BE2C (cell line): ENCODE measurements at regions not wholly inside any gene's neighbourhood (a gene's known extent, or its start where the extent isn't known, plus 50 kb on each side); places are given as distances from the start of the nearest gene placed in this dataset.

Experiments
- DNase-seq: peaks from one replicate; pipeline ENCODE4 v3.0.0-alpha.2; 2020
- H3K27me3 ChIP-seq: fragments of 250-450 bp; sonication (Bioruptor Pico); 2 replicates; pipeline ENCODE4 v1.5.1; 2020; ENCODE audit warnings: mild to moderate bottlenecking
- H3K36me3 ChIP-seq: fragments of 250-450 bp; sonication (Bioruptor Pico); 2 replicates; pipeline ENCODE4 v1.5.1; 2020; ENCODE audit warnings: mild to moderate bottlenecking
- H3K4me1 ChIP-seq: fragments of 250-450 bp; sonication (Bioruptor Pico); 2 replicates; pipeline ENCODE4 v1.5.1; 2020
- H3K4me3 ChIP-seq: 2 replicates; pipeline ENCODE4 v1.5.1; 2011; ENCODE audit warnings: low read depth, low read length
- H3K9me3 ChIP-seq: fragments of 250-450 bp; sonication (Bioruptor Pico); 2 replicates; pipeline ENCODE4 v1.5.1; 2020
- TF ChIP-seq, protein P1 (sequence below): IDR thresholded peaks from 2 replicates; pipeline ENCODE4 v1.5.1; 2012; ENCODE audit warnings: mild to moderate bottlenecking, low read depth, low read length

DNA sequence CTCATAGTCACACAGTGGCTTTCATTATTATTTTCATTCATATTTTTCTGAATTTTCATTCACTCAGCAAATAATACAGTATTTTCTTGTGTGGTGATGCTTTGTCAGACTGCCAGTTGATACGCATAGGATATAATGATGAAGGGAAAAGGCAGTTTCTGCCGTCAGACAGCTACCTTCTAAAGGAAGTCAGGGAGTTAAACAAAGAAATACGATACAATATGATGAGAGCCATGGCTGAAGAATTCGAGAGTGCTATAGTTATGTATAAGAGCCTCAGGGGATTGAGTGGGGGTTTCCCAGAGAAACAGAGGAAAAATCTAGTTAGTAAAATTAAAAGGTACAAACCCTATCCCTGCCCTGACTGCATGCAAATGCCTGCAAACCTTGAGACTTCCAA is 479.1 kb downstream of the OLFM4 start:
- H3K36me3 ChIP-seq: no peaks in the 10 kb centered on the region
- no peaks in the 10 kb centered on the region for H3K27me3 ChIP-seq
- no peak overlapping the region for H3K4me3 ChIP-seq
- no peaks in the 10 kb centered on the region for H3K9me3 ChIP-seq
- TF ChIP-seq, protein P1, sequence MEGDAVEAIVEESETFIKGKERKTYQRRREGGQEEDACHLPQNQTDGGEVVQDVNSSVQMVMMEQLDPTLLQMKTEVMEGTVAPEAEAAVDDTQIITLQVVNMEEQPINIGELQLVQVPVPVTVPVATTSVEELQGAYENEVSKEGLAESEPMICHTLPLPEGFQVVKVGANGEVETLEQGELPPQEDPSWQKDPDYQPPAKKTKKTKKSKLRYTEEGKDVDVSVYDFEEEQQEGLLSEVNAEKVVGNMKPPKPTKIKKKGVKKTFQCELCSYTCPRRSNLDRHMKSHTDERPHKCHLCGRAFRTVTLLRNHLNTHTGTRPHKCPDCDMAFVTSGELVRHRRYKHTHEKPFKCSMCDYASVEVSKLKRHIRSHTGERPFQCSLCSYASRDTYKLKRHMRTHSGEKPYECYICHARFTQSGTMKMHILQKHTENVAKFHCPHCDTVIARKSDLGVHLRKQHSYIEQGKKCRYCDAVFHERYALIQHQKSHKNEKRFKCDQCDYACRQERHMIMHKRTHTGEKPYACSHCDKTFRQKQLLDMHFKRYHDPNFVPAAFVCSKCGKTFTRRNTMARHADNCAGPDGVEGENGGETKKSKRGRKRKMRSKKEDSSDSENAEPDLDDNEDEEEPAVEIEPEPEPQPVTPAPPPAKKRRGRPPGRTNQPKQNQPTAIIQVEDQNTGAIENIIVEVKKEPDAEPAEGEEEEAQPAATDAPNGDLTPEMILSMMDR: no peak
- DNase-seq: no peak
- H3K4me1 ChIP-seq: no peaks in the 10 kb centered on the region

DNA sequence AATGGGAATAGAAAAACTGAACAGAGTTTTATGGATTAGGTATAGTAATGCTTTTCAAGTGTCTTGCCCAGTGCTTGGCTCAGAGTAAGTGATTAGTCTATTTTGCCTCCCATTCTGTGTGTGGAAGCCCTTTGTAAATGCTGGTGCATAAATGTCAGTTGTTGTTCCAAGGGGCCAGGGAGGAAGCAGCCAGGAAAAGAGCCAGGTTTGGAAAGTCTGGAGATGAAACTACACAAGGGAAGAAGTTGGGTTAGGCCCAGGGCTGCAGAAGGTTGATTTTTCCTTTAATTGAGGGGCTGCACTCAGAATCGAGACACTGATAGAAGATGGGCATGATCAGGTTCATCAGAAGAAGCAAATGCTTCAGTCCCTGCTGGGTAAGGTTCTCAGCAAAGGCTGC is 484.0 kb downstream of the OLFM4 start:
- no peaks in the 10 kb centered on the region for H3K9me3 ChIP-seq
- H3K4me3 ChIP-seq: no peak overlapping the region
- no peaks in the 10 kb centered on the region for H3K27me3 ChIP-seq
- no peaks in the 10 kb centered on the region for H3K4me1 ChIP-seq
- TF ChIP-seq, protein P1: no peak
- no peak for DNase-seq
- H3K36me3 ChIP-seq: no peaks in the 10 kb centered on the region

DNA sequence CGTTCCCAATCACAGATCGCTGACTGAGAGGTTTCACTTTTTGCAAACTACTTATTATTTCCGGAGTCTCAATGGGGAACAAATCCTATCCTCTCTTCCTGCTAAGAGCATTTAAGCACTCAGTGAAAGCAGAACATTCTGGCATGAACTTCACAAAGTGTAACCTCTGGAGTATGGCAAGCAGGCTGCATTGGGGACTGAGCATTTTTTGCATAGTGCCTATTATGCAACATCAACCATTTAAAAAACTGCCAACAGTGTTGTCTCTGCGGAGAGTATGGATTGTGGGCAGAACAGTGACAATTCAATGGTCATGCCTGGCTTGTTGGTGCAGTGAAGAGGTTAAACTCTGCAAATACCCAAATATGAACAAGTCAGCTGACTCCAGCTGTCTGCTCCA is 484.6 kb downstream of the OLFM4 start:
- Histone ChIP-seq H3K4me1 (no peaks in the 10 kb centered on the region), H3K27me3 (no peaks in the 10 kb centered on the region), H3K36me3 (no peaks in the 10 kb centered on the region), H3K9me3 (no peaks in the 10 kb centered on the region), H3K4me3 (no peak overlapping the region)
- TF ChIP-seq, protein P1: no peak
- no peak for DNase-seq

DNA sequence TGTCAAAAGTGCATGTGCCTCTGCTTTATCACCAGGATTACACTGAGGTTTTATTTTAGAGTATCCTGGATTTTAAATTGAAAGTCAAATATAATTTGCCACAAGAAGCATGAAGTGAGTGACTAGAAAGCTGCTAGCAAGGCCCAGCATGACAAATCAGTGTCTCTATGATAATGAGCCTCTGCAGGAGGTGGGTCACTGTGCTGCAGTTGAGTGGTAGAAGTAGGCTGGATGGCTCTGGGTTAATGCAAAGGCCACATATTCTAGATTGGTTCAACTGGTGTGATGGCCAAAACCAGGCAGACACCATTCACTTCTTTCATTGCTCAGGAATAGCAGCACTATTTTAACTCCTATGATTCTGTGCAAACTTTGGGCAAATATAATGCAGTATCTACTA is 491.5 kb downstream of the OLFM4 start:
- Histone ChIP-seq H3K4me1 (no peaks in the 10 kb centered on the region), H3K27me3 (no peaks in the 10 kb centered on the region), H3K4me3 (no peak overlapping the region), H3K36me3 (no peaks in the 10 kb centered on the region), H3K9me3 (no peaks in the 10 kb centered on the region)
- TF ChIP-seq, protein P1: no peak
- no peak for DNase-seq

DNA sequence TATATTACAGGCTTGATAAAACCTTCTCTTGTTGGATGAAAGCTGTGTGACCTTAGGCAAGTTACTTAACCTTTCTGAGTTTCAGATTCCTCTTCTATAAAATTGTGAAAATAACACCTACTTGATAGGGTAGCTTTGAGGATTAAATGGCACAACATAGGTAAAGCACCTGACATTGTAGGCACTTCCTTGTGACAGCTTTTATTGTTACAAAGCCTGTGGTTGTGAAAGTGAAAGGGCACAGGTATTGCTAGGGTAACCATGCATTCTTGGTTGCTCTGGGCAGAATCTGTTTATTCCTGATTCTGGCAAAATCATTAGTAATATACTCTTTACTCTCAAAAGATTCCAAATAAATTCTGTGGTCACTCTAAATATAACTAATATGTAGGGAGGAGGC is 493.4 kb downstream of the OLFM4 start:
- TF ChIP-seq, protein P1: no peak

DNA sequence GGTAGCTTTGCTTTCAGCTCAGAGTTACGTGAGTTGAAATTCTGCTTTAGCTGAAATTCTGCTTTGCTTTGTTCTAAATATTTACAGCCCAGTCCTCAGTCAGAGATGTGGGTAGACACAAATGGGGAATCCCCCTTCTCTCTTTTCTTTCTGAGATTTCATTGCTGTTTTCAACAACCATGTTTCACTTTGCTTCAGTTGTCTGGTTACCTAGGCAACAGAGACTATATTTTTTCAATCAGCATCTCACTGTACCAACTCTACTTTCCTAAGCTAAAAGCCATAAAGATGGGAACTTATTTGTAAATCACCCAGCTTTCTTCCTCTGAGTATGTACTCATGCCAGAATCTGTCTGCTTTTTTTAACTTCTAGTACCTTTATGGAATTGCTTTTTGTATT is 509.0 kb downstream of the OLFM4 start:
- Histone ChIP-seq H3K27me3 (no peaks in the 10 kb centered on the region), H3K9me3 (no peaks in the 10 kb centered on the region), H3K4me3 (no peak overlapping the region), H3K4me1 (no peaks in the 10 kb centered on the region), H3K36me3 (no peaks in the 10 kb centered on the region)
- TF ChIP-seq, protein P1: no peak
- no peak for DNase-seq

More for the DNA sequence above, 493.4 kb downstream of the OLFM4 start:
- no peak for DNase-seq
- Histone ChIP-seq H3K4me1 (no peaks in the 10 kb centered on the region), H3K27me3 (no peaks in the 10 kb centered on the region), H3K36me3 (no peaks in the 10 kb centered on the region), H3K9me3 (no peaks in the 10 kb centered on the region), H3K4me3 (no peak overlapping the region)
